ENCODE measurements at regions not wholly inside any gene's neighbourhood (a gene's known extent, or its start where the extent isn't known, plus 50 kb on each side); places are given as distances from the start of the nearest gene placed in this dataset.
"Not testable (repeated sequence)": the region's sequence is repeated elsewhere in the genome, so short reads cannot be mapped to it uniquely, and the experiment has no call there.

DNA sequence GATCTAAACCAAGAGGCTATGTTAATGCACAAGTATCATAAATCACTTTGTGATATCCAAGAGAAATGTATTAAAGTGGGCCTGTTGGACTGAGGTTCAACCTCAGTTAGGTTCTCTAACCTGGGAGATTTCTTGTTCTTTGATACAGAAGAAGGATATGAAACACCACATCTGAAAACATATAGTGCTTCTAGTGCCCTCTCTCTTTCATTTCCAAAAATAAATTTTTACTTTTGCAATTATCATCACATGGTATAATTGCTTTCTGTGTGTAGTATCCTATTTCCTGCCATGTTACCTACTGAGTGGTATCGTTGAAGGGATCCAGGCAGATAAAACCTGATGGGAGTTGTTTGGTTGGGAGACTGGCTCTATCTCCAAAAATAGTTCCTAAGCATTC, 264.9 kb downstream of the CCER1 start:
- no peak overlapping the region for H3K4me3 ChIP-seq (replicated peaks; ENCODE audit: low read depth, low read length)
- DNase-seq (ENCODE audit: extremely low read depth, low read depth), result no peak
- TF ChIP-seq, protein P1, sequence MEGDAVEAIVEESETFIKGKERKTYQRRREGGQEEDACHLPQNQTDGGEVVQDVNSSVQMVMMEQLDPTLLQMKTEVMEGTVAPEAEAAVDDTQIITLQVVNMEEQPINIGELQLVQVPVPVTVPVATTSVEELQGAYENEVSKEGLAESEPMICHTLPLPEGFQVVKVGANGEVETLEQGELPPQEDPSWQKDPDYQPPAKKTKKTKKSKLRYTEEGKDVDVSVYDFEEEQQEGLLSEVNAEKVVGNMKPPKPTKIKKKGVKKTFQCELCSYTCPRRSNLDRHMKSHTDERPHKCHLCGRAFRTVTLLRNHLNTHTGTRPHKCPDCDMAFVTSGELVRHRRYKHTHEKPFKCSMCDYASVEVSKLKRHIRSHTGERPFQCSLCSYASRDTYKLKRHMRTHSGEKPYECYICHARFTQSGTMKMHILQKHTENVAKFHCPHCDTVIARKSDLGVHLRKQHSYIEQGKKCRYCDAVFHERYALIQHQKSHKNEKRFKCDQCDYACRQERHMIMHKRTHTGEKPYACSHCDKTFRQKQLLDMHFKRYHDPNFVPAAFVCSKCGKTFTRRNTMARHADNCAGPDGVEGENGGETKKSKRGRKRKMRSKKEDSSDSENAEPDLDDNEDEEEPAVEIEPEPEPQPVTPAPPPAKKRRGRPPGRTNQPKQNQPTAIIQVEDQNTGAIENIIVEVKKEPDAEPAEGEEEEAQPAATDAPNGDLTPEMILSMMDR (IDR thresholded peaks at IDR 0.05; ENCODE audit: low read depth, low read length, missing control alignments), result no peak

GRCh38 chr12:90687682-90688081, 267.3 kb downstream of the CCER1 start:
- not testable (repeated sequence) for H3K4me3 ChIP-seq (replicated peaks; ENCODE audit: low read depth, low read length); DNase-seq (ENCODE audit: extremely low read depth, low read depth)

GRCh38 chr12:90683871-90684270, 271.1 kb downstream of the CCER1 start:
- TF ChIP-seq, protein P1 (IDR thresholded peaks at IDR 0.05; ENCODE audit: low read depth, low read length, missing control alignments), result no peak

GRCh38 chr12:90682398-90682797, 272.6 kb downstream of the CCER1 start:
- TF ChIP-seq, protein P1 (IDR thresholded peaks at IDR 0.05; ENCODE audit: low read depth, low read length, missing control alignments), result no peak

More at GRCh38 chr12:90683871-90684270, 271.1 kb downstream of the CCER1 start:
- no peak for DNase-seq (ENCODE audit: extremely low read depth, low read depth)
- H3K4me3 ChIP-seq (replicated peaks; ENCODE audit: low read depth, low read length), result no peak overlapping the region

GRCh38 chr12:90679674-90680073, 275.3 kb downstream of the CCER1 start:
- DNase-seq (ENCODE audit: extremely low read depth, low read depth), result no peak
- TF ChIP-seq, protein P1 (IDR thresholded peaks at IDR 0.05; ENCODE audit: low read depth, low read length, missing control alignments), result no peak
- H3K4me3 ChIP-seq (replicated peaks; ENCODE audit: low read depth, low read length), result no peak overlapping the region

More at GRCh38 chr12:90682398-90682797, 272.6 kb downstream of the CCER1 start:
- H3K4me3 ChIP-seq (replicated peaks; ENCODE audit: low read depth, low read length), result no peak overlapping the region
- DNase-seq (ENCODE audit: extremely low read depth, low read depth), result no peak

DNA sequence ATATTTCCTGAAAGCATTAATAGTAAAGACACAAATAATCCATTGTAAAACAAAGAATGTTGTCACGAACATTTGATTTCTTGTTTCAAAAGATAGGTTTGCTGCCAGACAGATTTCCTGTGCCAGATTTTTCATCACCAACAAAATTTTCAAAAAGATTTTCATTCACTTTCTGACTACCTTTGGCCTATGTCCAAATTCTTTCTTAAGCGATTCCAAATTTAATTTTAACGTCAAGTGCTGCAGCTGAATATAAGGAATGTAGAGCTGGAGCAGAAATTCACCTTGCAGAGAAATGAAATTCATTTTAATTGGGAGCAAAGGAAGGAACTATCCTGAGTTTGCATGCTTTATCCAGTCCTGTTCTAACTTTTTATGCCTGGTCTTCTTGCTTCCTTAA, 277.4 kb downstream of the CCER1 start:
- no peak for DNase-seq (ENCODE audit: extremely low read depth, low read depth)
- no peak overlapping the region for H3K4me3 ChIP-seq (replicated peaks; ENCODE audit: low read depth, low read length)
- TF ChIP-seq, protein P1 (IDR thresholded peaks at IDR 0.05; ENCODE audit: low read depth, low read length, missing control alignments), result no peak

DNA sequence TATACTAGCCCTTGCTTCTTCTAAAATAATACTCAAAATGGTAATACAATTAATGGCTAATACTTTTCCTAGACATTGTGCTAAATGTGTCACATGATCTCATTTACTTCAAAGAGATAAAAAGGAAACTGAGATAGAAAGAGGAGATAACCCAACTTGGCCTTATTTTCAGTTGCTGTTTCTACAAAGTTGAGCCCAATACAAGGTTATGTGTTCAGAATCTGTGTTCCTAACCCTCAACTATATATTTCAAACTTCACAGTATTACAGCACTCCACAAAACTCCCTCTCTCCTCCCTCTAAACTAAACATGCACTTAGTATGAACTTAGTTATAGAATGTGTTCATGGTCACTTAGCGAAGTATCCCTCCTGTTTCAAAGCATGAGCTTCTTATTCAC, 277.9 kb downstream of the CCER1 start:
- H3K4me3 ChIP-seq (replicated peaks; ENCODE audit: low read depth, low read length), result no peak overlapping the region
- no peak for DNase-seq (ENCODE audit: extremely low read depth, low read depth)
- TF ChIP-seq, protein P1 (IDR thresholded peaks at IDR 0.05; ENCODE audit: low read depth, low read length, missing control alignments), result no peak
